K562 (cell line): ENCODE measurements at regions not wholly inside any gene's neighbourhood (a gene's known extent, or its start where the extent isn't known, plus 50 kb on each side); places are given as distances from the start of the nearest gene placed in this dataset.

Experiments used
- ATAC-seq: fragments of 200-7000 bp; cut with Tn5 transposase; 3 replicates; pipeline ENCODE4 v1.9.1; 2020; ENCODE audit warnings: moderate library complexity
- BruUV-seq: library from RNA; stranded (reverse); fragments of 400-500 nt; replicated peaks from 2 replicates; lab custom pipeline; 2021; lab: Mats Ljungman, UMichigan
- CTCF ChIA-PET: fragments of 300-600 bp; formaldehyde crosslinking; extraction: SDS; loops from one replicate; lab custom pipeline; 2021; ENCODE audit warnings: low intra/inter-chr PET ratio; lab: Yijun Ruan, JAX
- POLR2A ChIA-PET: fragments of 300-600, 350-650 bp; sonication (Branson Sonifier 250); formaldehyde crosslinking; extraction: SDS; loops from one replicate; lab custom pipeline; 2021; ENCODE audit warnings: antibody characterized with exemption, inconsistent platforms; lab: Yijun Ruan, JAX
- DNase-seq, 4 experiments: peaks; one replicate each; pipeline versions ENCODE4 v3.0.0 to v3.0.0-alpha.2; 2011 to 2018; ENCODE audit warnings: low spot score in 3 of 4, mixed read lengths in 3 of 4; ENCODE audit errors: extremely low read depth in 1 of 4
- FAIRE-seq: peaks from 2 replicates; lab custom pipeline; 2011; peaks lifted over from hg19 to GRCh38; lab: Jason Lieb, UNC
- H2AFZ ChIP-seq: 2 replicates; pipeline ENCODE4 v1.6.0; 2011; ENCODE audit warnings: low read depth, low read length, control low read depth, inconsistent platforms
- H3K27ac ChIP-seq: fragments of 200-600 bp; 3 replicates; pipeline ENCODE4 v1.8.0; 2011; ENCODE audit warnings: low read depth, mild to moderate bottlenecking, control low read depth, inconsistent platforms, low read length, moderate library complexity, mixed read lengths; ENCODE audit errors: extremely low read depth
- H3K27me3 ChIP-seq, 2 experiments: fragments of 300-600 bp in 1 of 2; 2 replicates in 1 of 2; 3 replicates in 1 of 2; pipeline versions ENCODE4 v1.6.0 to v1.8.0; 2011; ENCODE audit warnings: inconsistent platforms in 2 of 2, low read length in 2 of 2, mild to moderate bottlenecking in 1 of 2, mixed read lengths in 1 of 2, moderate library complexity in 1 of 2; ENCODE audit not compliant: control insufficient read depth in 2 of 2, insufficient read depth in 2 of 2
- H3K36me3 ChIP-seq: fragments of 300-600 bp; 3 replicates; pipeline ENCODE4 v1.8.0; 2011; ENCODE audit warnings: mild to moderate bottlenecking, low read length, inconsistent platforms; ENCODE audit not compliant: control insufficient read depth, insufficient read depth
- H3K4me1 ChIP-seq, 2 experiments: fragments of 200-600 bp in 1 of 2; replicated peaks in 1 of 2; 2 replicates in 1 of 2; 3 replicates in 1 of 2; pipeline versions ENCODE4 v1.5.1 to v1.8.0; 2011; ENCODE audit warnings: inconsistent platforms in 2 of 2, low read length in 2 of 2, mild to moderate bottlenecking in 1 of 2, mixed read lengths in 1 of 2, moderate library complexity in 1 of 2; ENCODE audit not compliant: control insufficient read depth in 2 of 2, insufficient read depth in 2 of 2
- H3K4me2 ChIP-seq: 2 replicates; pipeline ENCODE4 v1.6.1; 2011; ENCODE audit warnings: low read length, control low read depth, inconsistent platforms, mixed read lengths; ENCODE audit not compliant: insufficient read depth
- H3K4me3 ChIP-seq: fragments of 200-600 bp; sonication (generic), shearing (Covaris generic); 2 replicates; pipeline ENCODE4 v1.5.1; 2016; ENCODE audit warnings: control low read depth, inconsistent platforms
- H3K79me2 ChIP-seq: fragments of 200-600 bp; 3 replicates; pipeline ENCODE4 v1.8.0; 2011; ENCODE audit warnings: low read length, inconsistent platforms; ENCODE audit not compliant: control insufficient read depth, insufficient read depth
- H3K9ac ChIP-seq, 2 experiments: 2 replicates each; pipeline versions ENCODE4 v1.6.0 to v1.6.1; 2011; ENCODE audit warnings: low read depth in 2 of 2, low read length in 2 of 2, control low read depth in 1 of 2, inconsistent platforms in 1 of 2, mild to moderate bottlenecking in 1 of 2, mixed read lengths in 1 of 2; ENCODE audit not compliant: insufficient read depth in 1 of 2
- H3K9me1 ChIP-seq: one replicate; pipeline ENCODE4 v1.6.0; 2011; ENCODE audit warnings: inconsistent platforms, mild to moderate bottlenecking, low read length, moderate library complexity; ENCODE audit not compliant: control insufficient read depth, insufficient read depth
- H3K9me3 ChIP-seq: replicated peaks from 2 replicates; pipeline ENCODE4 v1.5.1; 2011; ENCODE audit warnings: low read depth, low read length, inconsistent platforms; ENCODE audit not compliant: control insufficient read depth, insufficient read depth
- H4K20me1 ChIP-seq: replicated peaks from 2 replicates; pipeline ENCODE4 v1.6.1; 2011; ENCODE audit warnings: low read length, inconsistent platforms, mixed read lengths; ENCODE audit not compliant: control insufficient read depth, insufficient read depth
- CTCF ChIP-seq, 3 experiments: IDR thresholded peaks in 2 of 3; conservative IDR thresholded peaks in 1 of 3; 2 replicates each; pipeline ENCODE4 v1.5.1; 2011 to 2012; ENCODE audit warnings: low read length in 3 of 3, mild to moderate bottlenecking in 3 of 3, control low read depth in 2 of 3, improper control_type of control experiment in 1 of 3, inconsistent platforms in 1 of 3, low read depth in 1 of 3, mixed read lengths in 1 of 3, moderate library complexity in 1 of 3; ENCODE audit not compliant: insufficient read depth in 2 of 3
- E2F8 ChIP-seq: fragments of 450-650 bp; IDR thresholded peaks from 2 replicates; pipeline ENCODE4 v1.7.1; 2018; ENCODE audit warnings: mild to moderate bottlenecking, low read depth; ENCODE audit not compliant: partially characterized antibody
- KLF16 ChIP-seq: IDR thresholded peaks from 2 replicates; pipeline ENCODE4 v1.6.1; 2016; ENCODE audit warnings: antibody characterized with exemption
- NELFE ChIP-seq: IDR thresholded peaks from 2 replicates; pipeline ENCODE4 v1.6.1; 2011; ENCODE audit warnings: mild to moderate bottlenecking; ENCODE audit not compliant: insufficient read depth, insufficient read length
- NONO ChIP-seq, 2 experiments: fragments of 200-400 bp in 1 of 2; fragments of 450-650 bp in 1 of 2; formaldehyde crosslinking in 1 of 2; IDR thresholded peaks; 2 replicates each; pipeline ENCODE4 v1.6.1; 2017; ENCODE audit warnings: low read depth in 2 of 2, mild to moderate bottlenecking in 2 of 2, moderate library complexity in 2 of 2, low read length in 1 of 2
- PBX2 ChIP-seq, 2 experiments: IDR thresholded peaks in 1 of 2; conservative IDR thresholded peaks in 1 of 2; 2 replicates each; pipeline ENCODE4 v1.6.1; 2016; ENCODE audit warnings: low read depth in 2 of 2, mild to moderate bottlenecking in 1 of 2, missing compliant biosample characterization in 1 of 2, missing genetic modification characterization in 1 of 2, moderate library complexity in 1 of 2
- PTBP1 ChIP-seq: fragments of 200-400 bp; formaldehyde crosslinking; IDR thresholded peaks from 2 replicates; pipeline ENCODE4 v1.6.1; 2017; ENCODE audit warnings: low read depth, low read length
- RAD21 ChIP-seq, 2 experiments: fragments of 250-450 bp in 1 of 2; fragments of 450-650 bp in 1 of 2; sonication (Bioruptor Pico) in 1 of 2; formaldehyde crosslinking in 1 of 2; IDR thresholded peaks in 1 of 2; conservative IDR thresholded peaks in 1 of 2; 2 replicates each; pipeline versions ENCODE4 v1.4.0 to v1.8.0; 2020 to 2022; ENCODE audit warnings: mild to moderate bottlenecking in 2 of 2, moderate library complexity in 1 of 2
- ZNF507 ChIP-seq: conservative IDR thresholded peaks from 2 replicates; pipeline ENCODE4 v1.6.1; 2017; ENCODE audit warnings: missing genetic modification characterization, missing compliant biosample characterization
- WGBS: fragments of 100-300 bp; shearing (Covaris generic); methylation state at CpG from one replicate; pipeline ENCODE4 v1.1.6; 2016; ENCODE audit warnings: low coverage, mixed read lengths; ENCODE audit not compliant: insufficient coverage; ENCODE audit errors: missing lambda C conversion rate; 5-methylcytosine and 5-hydroxymethylcytosine counted together
- in situ Hi-C: fragments of 300-500 bp; cut with MboI; formaldehyde crosslinking; loops from 4 replicates; pipeline ENCODE4 v1.15.0; 2018; ENCODE audit warnings: inconsistent platforms, mixed read lengths
- intact Hi-C: fragments of 100-400 bp; cut with micrococcal nuclease; formaldehyde crosslinking; loops from 2 replicates; pipeline ENCODE4 v1.14.2; 2022

- Histone ChIP-seq H3K27me3 (no peaks in the 10 kb centered on the region), H2AFZ (no peak overlapping the region), H3K9ac (no peak overlapping the region), H3K4me3 (no peak overlapping the region), H4K20me1 (no peaks in the 10 kb centered on the region), H3K27ac (no peak overlapping the region), H3K9me1 (no peaks in the 10 kb centered on the region), H3K4me1 (no peaks in the 10 kb centered on the region), H3K9me3 (no peaks in the 10 kb centered on the region), H3K4me2 (no peak overlapping the region), H3K36me3 (no peaks in the 10 kb centered on the region), H3K79me2 (no peaks in the 10 kb centered on the region)
- 2% methylated on average over 3 of the region's 3 CpGs for WGBS
- peak; percentile 99 for ATAC-seq
- intact Hi-C loops (no loop called here), in situ Hi-C loops (no loop called here)
- ChIA-PET CTCF (no interaction called here), POLR2A (interaction anchor here (1.0 kb wide), 1 partner anchor 9 kb away, joined by 3 read pairs; no protein-coding TSS in a partner anchor)
- TF ChIP-seq PBX2 (CRISPR knock-in tag; IDR thresholded peaks at IDR 0.05; ENCODE audit: low read depth) = no peak
- TF ChIP-seq PBX2 (tag; conservative IDR thresholded peaks at IDR 0.05; ENCODE audit: low read depth) = no peak
- no peak for TF ChIP-seq NELFE
- TF ChIP-seq NONO (IDR thresholded peaks at IDR 0.05; ENCODE audit: low read depth in 2 of 2, low read length in 1 of 2) = no peak
- no peak for TF ChIP-seq PTBP1
- TF ChIP-seq RAD21 (CRISPR knock-in tag; conservative IDR thresholded peaks at IDR 0.05 in 1 of 2, IDR thresholded peaks at IDR 0.05 in 1 of 2) = peak in 1 of 2 experiments; percentile 34; a peak in 2 of 4 replicates
- TF ChIP-seq ZNF507 (tag) = no peak
- peak; percentile 81 to 92 (median 85) for TF ChIP-seq CTCF (IDR thresholded peaks at IDR 0.05 in 2 of 3, conservative IDR thresholded peaks at IDR 0.05 in 1 of 3; ENCODE audit: insufficient read depth in 2 of 3, low read depth in 1 of 3, low read length in 3 of 3)
- TF ChIP-seq KLF16 = peak; percentile 40; the same call in 1 of the 2 replicates
- no peak for TF ChIP-seq E2F8
- BruUV-seq = no TSS peak
- peak; percentile 85 for FAIRE-seq
- peak; percentile 45 to 70 (median 56) for DNase-seq
These were observed 380.0 kb downstream of the REEP3 start for GRCh38 chr10:63901228-63901627.
